Loucy (cell line): ENCODE measurements at regions not wholly inside any gene's neighbourhood (a gene's known extent, or its start where the extent isn't known, plus 50 kb on each side); places are given as distances from the start of the nearest gene placed in this dataset.

Experiments
- H2AFZ ChIP-seq: fragments of 200-600 bp; sonication (generic); 2 replicates; pipeline ENCODE4 v1.6.0; 2016; ENCODE audit warnings: antibody characterized with exemption, mild to moderate bottlenecking, low read length, moderate library complexity
- H3F3A ChIP-seq: fragments of 200-600 bp; 2 replicates; pipeline ENCODE4 v1.6.0; 2016; ENCODE audit warnings: antibody characterized with exemption, low read depth, mild to moderate bottlenecking
- H3K27me3 ChIP-seq: fragments of 200-600 bp; sonication (generic); 2 replicates; pipeline ENCODE4 v1.6.1; 2014; ENCODE audit warnings: low read length, mild to moderate bottlenecking; ENCODE audit not compliant: insufficient read depth, poor library complexity, severe bottlenecking
- H3K36me3 ChIP-seq: fragments of 200-600 bp; sonication (generic); 2 replicates; pipeline ENCODE4 v1.6.1; 2016; ENCODE audit warnings: low read length; ENCODE audit not compliant: insufficient read depth
- H3K4me1 ChIP-seq: fragments of 200-600 bp; sonication (generic); 2 replicates; pipeline ENCODE4 v1.5.1; 2014; ENCODE audit warnings: low read length, mild to moderate bottlenecking; ENCODE audit not compliant: insufficient read depth, poor library complexity, severe bottlenecking
- H3K4me2 ChIP-seq: fragments of 200-600 bp; sonication (generic); 2 replicates; pipeline ENCODE4 v1.6.0; 2014; ENCODE audit warnings: antibody characterized with exemption, low read length, low read depth, mild to moderate bottlenecking; ENCODE audit not compliant: poor library complexity, severe bottlenecking
- H3K4me3 ChIP-seq: fragments of 200-600 bp; sonication (generic); 2 replicates; pipeline ENCODE4 v1.5.1; 2014; ENCODE audit warnings: low read length, mild to moderate bottlenecking, mixed read lengths; ENCODE audit not compliant: poor library complexity, severe bottlenecking
- H3K79me2 ChIP-seq: fragments of 200-600 bp; sonication (generic); 2 replicates; pipeline ENCODE4 v1.6.1; 2014; ENCODE audit warnings: low read length; ENCODE audit not compliant: insufficient read depth
- H3K9ac ChIP-seq: fragments of 200-600 bp; sonication (generic); 2 replicates; pipeline ENCODE4 v1.6.0; 2014; ENCODE audit warnings: mild to moderate bottlenecking, low read depth, low read length, moderate library complexity; ENCODE audit not compliant: poor library complexity, severe bottlenecking
- H3K9me2 ChIP-seq: fragments of 200-600 bp; sonication (generic); replicated peaks from 2 replicates; pipeline ENCODE4 v1.6.1; 2016; ENCODE audit warnings: low read depth, low read length, mixed read lengths
- H3K9me3 ChIP-seq: fragments of 200-600 bp; sonication (generic); 2 replicates; pipeline ENCODE4 v1.6.1; 2014; ENCODE audit warnings: mild to moderate bottlenecking, antibody characterized with exemption, low read length, low read depth; ENCODE audit not compliant: insufficient read depth
- H4K20me1 ChIP-seq: fragments of 200-600 bp; sonication (generic); 2 replicates; pipeline ENCODE4 v1.6.0; 2014; ENCODE audit warnings: antibody characterized with exemption, low read length, mild to moderate bottlenecking; ENCODE audit not compliant: insufficient read depth, poor library complexity, severe bottlenecking
- CTCF ChIP-seq: fragments of 200-600 bp; sonication (generic); conservative IDR thresholded peaks from 2 replicates; pipeline ENCODE4 v1.5.1; 2014; ENCODE audit warnings: mild to moderate bottlenecking, antibody characterized with exemption, low read length
- EZH2phosphoT487 ChIP-seq: fragments of 200-600 bp; IDR thresholded peaks from 2 replicates; pipeline ENCODE4 v1.6.1; 2018; ENCODE audit warnings: antibody characterized with exemption, mild to moderate bottlenecking, moderate library complexity, borderline replicate concordance

GRCh38 chr22:27350306-27350705, 451.2 kb downstream of the MN1 start:
- Histone ChIP-seq H3K9ac (no peak overlapping the region), H3K9me2 (no peaks in the 10 kb centered on the region), H3K36me3 (no peaks in the 10 kb centered on the region), H3K4me2 (no peak overlapping the region), H3K4me3 (no peak overlapping the region), H3K27me3 (no peaks in the 10 kb centered on the region), H4K20me1 (no peaks in the 10 kb centered on the region), H2AFZ (no peak overlapping the region), H3K9me3 (no peaks in the 10 kb centered on the region; the same call in 1 of the 2 replicates), H3K79me2 (no peaks in the 10 kb centered on the region), H3F3A (no peaks in the 10 kb centered on the region), H3K4me1 (no peaks in the 10 kb centered on the region)
- TF ChIP-seq EZH2phosphoT487, result no peak
- no peak for TF ChIP-seq CTCF

GRCh38 chr22:27352426-27352825, 449.1 kb downstream of the MN1 start:
- TF ChIP-seq EZH2phosphoT487, result no peak
- no peak for TF ChIP-seq CTCF

GRCh38 chr22:27358096-27358870, 443.3 kb downstream of the MN1 start:
- H3K79me2 ChIP-seq, result no peaks in the 10 kb centered on the region
- 0 out of 2 replicates have a peak, but pooled peaks cover 2% of the 10 kb centered on the region for H3K9me3 ChIP-seq
- no peak overlapping the region for H3K4me3 ChIP-seq
- no peak overlapping the region for H3K4me2 ChIP-seq
- no peak overlapping the region for H2AFZ ChIP-seq
- no peaks in the 10 kb centered on the region for H3K9me2 ChIP-seq
- TF ChIP-seq EZH2phosphoT487 (no peak), CTCF (no peak)
- no peaks in the 10 kb centered on the region for H3K27me3 ChIP-seq
- H3K4me1 ChIP-seq, result no peaks in the 10 kb centered on the region
- no peaks in the 10 kb centered on the region for H3F3A ChIP-seq
- no peak overlapping the region for H3K9ac ChIP-seq
- H3K36me3 ChIP-seq, result no peaks in the 10 kb centered on the region
- no peaks in the 10 kb centered on the region for H4K20me1 ChIP-seq

More at GRCh38 chr22:27352426-27352825, 449.1 kb downstream of the MN1 start:
- H3K4me2 ChIP-seq, result no peak overlapping the region
- H3K79me2 ChIP-seq, result no peaks in the 10 kb centered on the region
- no peaks in the 10 kb centered on the region for H3F3A ChIP-seq
- no peaks in the 10 kb centered on the region for H3K9me2 ChIP-seq
- H2AFZ ChIP-seq, result no peak overlapping the region
- no peak overlapping the region for H3K9ac ChIP-seq
- H4K20me1 ChIP-seq, result no peaks in the 10 kb centered on the region
- H3K4me1 ChIP-seq, result no peaks in the 10 kb centered on the region
- no peaks in the 10 kb centered on the region for H3K36me3 ChIP-seq
- H3K4me3 ChIP-seq, result no peak overlapping the region
- H3K9me3 ChIP-seq, result peaks cover 2% of the 10 kb centered on the region; the same call in 1 of the 2 replicates
- H3K27me3 ChIP-seq, result no peaks in the 10 kb centered on the region
